ENCODE measurements at regions not wholly inside any gene's neighbourhood (a gene's known extent, or its start where the extent isn't known, plus 50 kb on each side); places are given as distances from the start of the nearest gene placed in this dataset.

GRCh38 chr10:130481076-130481930, 345.1 kb downstream of the GLRX3 start:
- H3K4me1 ChIP-seq (ENCODE audit: insufficient read depth, low read length, severe bottlenecking), result no peaks in the 10 kb centered on the region
- no peak overlapping the region for H3K9ac ChIP-seq (ENCODE audit: low read length)
- no peaks in the 10 kb centered on the region for H4K20me1 ChIP-seq (ENCODE audit: insufficient read depth, low read length)
- no peaks in the 10 kb centered on the region for H3K36me3 ChIP-seq (ENCODE audit: insufficient read depth, low read length)
- no peak overlapping the region for H3K4me2 ChIP-seq (ENCODE audit: low read length)
- no peaks in the 10 kb centered on the region for H3K9me3 ChIP-seq (ENCODE audit: low read length)
- no peaks in the 10 kb centered on the region for H3K27me3 ChIP-seq (ENCODE audit: insufficient read depth, low read length)
- no peaks in the 10 kb centered on the region for H3K9me2 ChIP-seq (ENCODE audit: low read depth, low read length)
- no peak overlapping the region for H2AFZ ChIP-seq (ENCODE audit: low read length)
- TF ChIP-seq CTCF (IDR thresholded peaks at IDR 0.05; ENCODE audit: low read length) (no peak), EZH2 (IDR thresholded peaks at IDR 0.05; ENCODE audit: borderline replicate concordance, low read length) (no peak)
- H3K79me2 ChIP-seq (ENCODE audit: insufficient read depth, low read length), result no peaks in the 10 kb centered on the region
- H3F3A ChIP-seq (ENCODE audit: insufficient read depth, low read length), result no peaks in the 10 kb centered on the region
- no peak overlapping the region for H3K27ac ChIP-seq (ENCODE audit: low read depth, low read length, poor library complexity, severe bottlenecking)
- H3K4me3 ChIP-seq (ENCODE audit: low read depth, low read length, poor library complexity, severe bottlenecking), result no peak overlapping the region

- H3K9me3 ChIP-seq (ENCODE audit: low read length), result no peaks in the 10 kb centered on the region
- H3K27ac ChIP-seq (ENCODE audit: low read depth, low read length, poor library complexity, severe bottlenecking), result no peak overlapping the region
- no peaks in the 10 kb centered on the region for H4K20me1 ChIP-seq (ENCODE audit: insufficient read depth, low read length)
- no peak overlapping the region for H3K4me3 ChIP-seq (ENCODE audit: low read depth, low read length, poor library complexity, severe bottlenecking)
- no peak overlapping the region for H2AFZ ChIP-seq (ENCODE audit: low read length)
- no peak overlapping the region for H3K4me2 ChIP-seq (ENCODE audit: low read length)
- TF ChIP-seq EZH2 (IDR thresholded peaks at IDR 0.05; ENCODE audit: borderline replicate concordance, low read length) (no peak), CTCF (IDR thresholded peaks at IDR 0.05; ENCODE audit: low read length) (no peak)
- H3K27me3 ChIP-seq (ENCODE audit: insufficient read depth, low read length), result no peaks in the 10 kb centered on the region
- no peaks in the 10 kb centered on the region for H3K36me3 ChIP-seq (ENCODE audit: insufficient read depth, low read length)
- H3F3A ChIP-seq (ENCODE audit: insufficient read depth, low read length), result no peaks in the 10 kb centered on the region
- H3K4me1 ChIP-seq (ENCODE audit: insufficient read depth, low read length, severe bottlenecking), result no peaks in the 10 kb centered on the region
- no peak overlapping the region for H3K9ac ChIP-seq (ENCODE audit: low read length)
- no peaks in the 10 kb centered on the region for H3K9me2 ChIP-seq (ENCODE audit: low read depth, low read length)
- H3K79me2 ChIP-seq (ENCODE audit: insufficient read depth, low read length), result no peaks in the 10 kb centered on the region
Measured at GRCh38 chr10:130481936-130482335, 345.7 kb downstream of the GLRX3 start.

- H3F3A ChIP-seq (ENCODE audit: insufficient read depth, low read length), result no peaks in the 10 kb centered on the region
- H4K20me1 ChIP-seq (ENCODE audit: insufficient read depth, low read length), result no peaks in the 10 kb centered on the region
- H3K36me3 ChIP-seq (ENCODE audit: insufficient read depth, low read length), result no peaks in the 10 kb centered on the region
- H3K9ac ChIP-seq (ENCODE audit: low read length), result no peak overlapping the region
- no peak overlapping the region for H2AFZ ChIP-seq (ENCODE audit: low read length)
- no peak overlapping the region for H3K4me3 ChIP-seq (ENCODE audit: low read depth, low read length, poor library complexity, severe bottlenecking)
- no peaks in the 10 kb centered on the region for H3K4me1 ChIP-seq (ENCODE audit: insufficient read depth, low read length, severe bottlenecking)
- no peaks in the 10 kb centered on the region for H3K9me3 ChIP-seq (ENCODE audit: low read length)
- H3K9me2 ChIP-seq (ENCODE audit: low read depth, low read length), result no peaks in the 10 kb centered on the region
- H3K79me2 ChIP-seq (ENCODE audit: insufficient read depth, low read length), result no peaks in the 10 kb centered on the region
- H3K4me2 ChIP-seq (ENCODE audit: low read length), result no peak overlapping the region
- H3K27me3 ChIP-seq (ENCODE audit: insufficient read depth, low read length), result no peaks in the 10 kb centered on the region
- no peak overlapping the region for H3K27ac ChIP-seq (ENCODE audit: low read depth, low read length, poor library complexity, severe bottlenecking)
- TF ChIP-seq EZH2 (IDR thresholded peaks at IDR 0.05; ENCODE audit: borderline replicate concordance, low read length) (no peak), CTCF (IDR thresholded peaks at IDR 0.05; ENCODE audit: low read length) (no peak)
Measured at GRCh38 chr10:130483691-130484467, 347.7 kb downstream of the GLRX3 start.
